Chondrocyte (in vitro differentiated cells): ENCODE measurements at regions not wholly inside any gene's neighbourhood (a gene's known extent, or its start where the extent isn't known, plus 50 kb on each side); places are given as distances from the start of the nearest gene placed in this dataset.

Experiments used
- DNase-seq: peaks from one replicate; pipeline ENCODE4 v3.0.0; 2021; ENCODE audit warnings: mixed read lengths, low spot score
- H3K27ac Mint-ChIP-seq: one replicate; pipeline ENCODE4 v1.8.0; 2021; ENCODE audit warnings: mild to moderate bottlenecking, moderate library complexity, mixed read lengths; ENCODE audit not compliant: unreplicated experiment
- H3K27me3 Mint-ChIP-seq: 2 replicates; pipeline ENCODE4 v1.8.0; 2021; ENCODE audit warnings: low read depth, mixed read lengths
- H3K36me3 Mint-ChIP-seq: 2 replicates; pipeline ENCODE4 v1.8.0; 2021; ENCODE audit warnings: low read depth, mixed read lengths
- H3K4me1 Mint-ChIP-seq: 2 replicates; pipeline ENCODE4 v1.8.0; 2021; ENCODE audit warnings: low read depth, mild to moderate bottlenecking, mixed read lengths
- H3K4me3 Mint-ChIP-seq: one replicate; pipeline ENCODE4 v1.8.0; 2021; ENCODE audit warnings: mild to moderate bottlenecking, moderate library complexity, mixed read lengths; ENCODE audit not compliant: unreplicated experiment
- H3K9me3 Mint-ChIP-seq: 2 replicates; pipeline ENCODE4 v1.8.0; 2021; ENCODE audit warnings: low read depth, mixed read lengths
- TF ChIP-seq, protein P1 (sequence below): fragments of 200-600 bp; sonication (generic); IDR thresholded peaks from 2 replicates; pipeline ENCODE4 v1.5.0; 2021; ENCODE audit warnings: antibody characterized with exemption, mild to moderate bottlenecking, moderate library complexity

DNA sequence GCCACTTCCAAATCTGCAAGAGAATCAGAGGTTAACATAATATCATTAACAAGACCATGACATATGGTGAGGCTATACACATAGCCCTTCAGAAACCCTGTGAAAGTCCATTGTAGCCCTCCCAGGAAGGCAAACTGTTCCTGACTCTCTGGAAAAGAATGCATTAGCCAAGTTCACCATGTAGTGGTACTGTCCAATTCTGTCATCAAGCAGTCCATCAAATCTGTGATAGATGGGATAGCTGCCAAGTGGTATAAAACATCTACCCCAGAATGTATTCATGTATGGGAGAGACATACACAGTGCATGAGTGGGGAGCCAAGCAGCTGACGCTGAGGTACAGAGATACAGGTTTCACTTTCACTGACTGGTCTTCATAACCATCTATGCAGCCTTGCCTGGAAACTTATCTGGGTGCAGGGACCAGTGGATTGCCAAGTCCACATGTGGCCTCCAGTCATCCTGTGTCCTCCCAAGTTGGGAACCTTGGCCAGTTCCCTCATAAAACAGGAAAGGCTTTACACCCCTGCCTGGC, 281.1 kb downstream of the MBD2 start:
- Mint-ChIP-seq H3K27me3 (no peaks in the 10 kb centered on the region), H3K4me3 (no peak overlapping the region), H3K4me1 (no peaks in the 10 kb centered on the region), H3K27ac (no peak overlapping the region), H3K36me3 (no peaks in the 10 kb centered on the region), H3K9me3 (peaks cover 4% of the 10 kb centered on the region)
- no peak for DNase-seq
- TF ChIP-seq, protein P1, sequence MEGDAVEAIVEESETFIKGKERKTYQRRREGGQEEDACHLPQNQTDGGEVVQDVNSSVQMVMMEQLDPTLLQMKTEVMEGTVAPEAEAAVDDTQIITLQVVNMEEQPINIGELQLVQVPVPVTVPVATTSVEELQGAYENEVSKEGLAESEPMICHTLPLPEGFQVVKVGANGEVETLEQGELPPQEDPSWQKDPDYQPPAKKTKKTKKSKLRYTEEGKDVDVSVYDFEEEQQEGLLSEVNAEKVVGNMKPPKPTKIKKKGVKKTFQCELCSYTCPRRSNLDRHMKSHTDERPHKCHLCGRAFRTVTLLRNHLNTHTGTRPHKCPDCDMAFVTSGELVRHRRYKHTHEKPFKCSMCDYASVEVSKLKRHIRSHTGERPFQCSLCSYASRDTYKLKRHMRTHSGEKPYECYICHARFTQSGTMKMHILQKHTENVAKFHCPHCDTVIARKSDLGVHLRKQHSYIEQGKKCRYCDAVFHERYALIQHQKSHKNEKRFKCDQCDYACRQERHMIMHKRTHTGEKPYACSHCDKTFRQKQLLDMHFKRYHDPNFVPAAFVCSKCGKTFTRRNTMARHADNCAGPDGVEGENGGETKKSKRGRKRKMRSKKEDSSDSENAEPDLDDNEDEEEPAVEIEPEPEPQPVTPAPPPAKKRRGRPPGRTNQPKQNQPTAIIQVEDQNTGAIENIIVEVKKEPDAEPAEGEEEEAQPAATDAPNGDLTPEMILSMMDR: no peak

DNA sequence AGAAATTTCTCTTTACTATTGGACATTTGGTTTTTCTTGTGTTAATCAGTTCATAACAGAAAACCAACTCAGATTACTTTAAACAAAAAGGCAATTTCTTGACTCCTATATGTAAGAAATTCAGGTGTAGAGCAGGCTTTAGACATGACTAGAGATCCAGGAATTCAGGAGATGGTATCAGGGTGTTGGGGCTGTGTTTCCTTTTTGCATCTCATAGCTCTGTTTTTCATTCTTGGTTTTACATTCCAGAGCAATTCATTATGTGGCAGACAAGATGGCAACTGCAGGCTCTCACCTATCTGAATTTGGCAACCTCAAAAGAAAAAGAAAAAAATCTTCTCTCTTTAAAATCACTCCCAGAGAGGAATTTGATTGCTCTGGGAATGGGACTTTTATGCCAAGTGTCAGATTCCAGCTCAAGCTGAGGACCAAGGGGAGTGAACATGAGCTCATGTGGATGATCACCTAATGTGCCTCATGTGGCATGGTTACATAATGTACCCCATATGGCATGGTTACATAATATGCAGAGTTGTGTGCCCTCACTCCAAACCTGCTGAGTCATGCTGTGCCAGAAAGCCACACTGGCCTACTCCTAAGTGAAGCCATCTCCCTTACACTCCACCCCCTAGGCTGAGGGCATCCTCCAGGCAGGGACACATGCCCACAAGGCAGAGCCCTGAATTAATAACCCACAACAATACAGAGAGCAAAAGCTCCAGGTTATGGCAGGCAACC, 282.7 kb downstream of the MBD2 start:
- Mint-ChIP-seq H3K36me3 (no peaks in the 10 kb centered on the region), H3K4me1 (no peaks in the 10 kb centered on the region), H3K27ac (no peak overlapping the region), H3K4me3 (no peak overlapping the region), H3K9me3 (peaks cover 4% of the 10 kb centered on the region), H3K27me3 (peaks cover 2% of the 10 kb centered on the region)
- no peak for DNase-seq
- TF ChIP-seq, protein P1: no peak

DNA sequence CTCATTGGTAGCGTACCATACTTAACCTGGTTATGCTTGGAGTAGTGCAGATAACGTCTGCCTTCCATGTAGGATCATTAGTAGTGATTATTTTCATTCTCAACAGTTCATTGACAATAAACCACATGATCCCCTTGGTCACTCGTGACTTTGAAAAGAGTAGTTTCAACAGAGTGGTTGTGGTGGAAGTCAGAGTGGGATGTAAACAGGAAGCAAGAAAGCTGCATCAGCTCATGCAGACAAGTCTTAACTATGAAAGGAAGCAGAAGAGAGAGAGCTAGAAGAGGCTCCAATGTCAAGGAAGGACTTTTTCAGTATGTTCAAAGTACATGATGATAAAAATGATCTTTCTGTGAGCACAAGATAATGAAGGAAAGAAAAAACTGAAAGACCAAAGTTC, 287.4 kb downstream of the MBD2 start:
- Mint-ChIP-seq H3K27ac (no peak overlapping the region), H3K36me3 (no peaks in the 10 kb centered on the region), H3K27me3 (peaks cover 4% of the 10 kb centered on the region), H3K9me3 (no peaks in the 10 kb centered on the region), H3K4me1 (no peaks in the 10 kb centered on the region), H3K4me3 (no peak overlapping the region)
- DNase-seq: no peak
- TF ChIP-seq, protein P1: no peak

DNA sequence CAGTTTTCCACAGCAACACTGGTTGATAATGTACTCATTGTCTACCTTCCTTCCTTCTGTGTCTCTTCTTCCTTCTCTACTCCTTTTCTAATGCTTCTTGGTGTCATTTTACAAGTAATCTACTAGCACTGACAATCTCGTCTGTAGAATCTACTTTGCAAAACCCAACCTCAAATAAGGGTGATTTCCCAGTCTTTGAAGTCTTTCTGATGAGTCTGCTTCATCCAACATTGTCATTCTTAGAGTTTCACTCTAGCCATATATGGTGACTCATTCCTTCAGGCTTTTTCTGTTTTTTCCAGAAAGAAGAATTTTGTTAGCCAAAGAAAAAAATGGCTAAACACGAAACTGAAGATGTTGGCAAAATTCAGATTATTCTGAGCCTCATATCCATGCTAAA, 288.7 kb downstream of the MBD2 start:
- Mint-ChIP-seq H3K4me1 (no peaks in the 10 kb centered on the region), H3K36me3 (no peaks in the 10 kb centered on the region), H3K27ac (no peak overlapping the region), H3K27me3 (peaks cover 4% of the 10 kb centered on the region), H3K4me3 (no peak overlapping the region), H3K9me3 (no peaks in the 10 kb centered on the region)
- no peak for DNase-seq
- TF ChIP-seq, protein P1: no peak

DNA sequence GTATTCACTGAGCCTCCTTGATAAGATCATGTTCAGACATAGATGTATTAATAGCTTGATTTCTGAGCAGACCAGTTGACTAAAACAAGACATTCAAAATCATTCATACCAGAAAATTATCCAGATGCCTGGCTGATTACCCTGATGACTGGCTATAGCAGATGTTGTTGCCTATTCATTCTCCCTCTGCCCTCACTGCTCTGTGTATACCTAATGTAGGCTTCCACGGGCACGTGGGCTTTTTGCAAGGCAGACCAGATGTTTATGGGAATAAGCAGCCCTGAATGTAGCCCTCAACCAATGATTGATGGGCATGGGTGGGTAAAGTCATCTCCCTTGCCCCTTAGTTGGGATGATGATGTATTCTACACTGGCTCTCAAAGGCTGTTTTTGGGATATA, 289.1 kb downstream of the MBD2 start:
- DNase-seq: no peak
- H3K4me3 Mint-ChIP-seq: no peak overlapping the region
- H3K4me1 Mint-ChIP-seq: no peaks in the 10 kb centered on the region
- H3K27me3 Mint-ChIP-seq: peaks cover 4% of the 10 kb centered on the region
- no peak overlapping the region for H3K27ac Mint-ChIP-seq
- no peaks in the 10 kb centered on the region for H3K9me3 Mint-ChIP-seq
- TF ChIP-seq, protein P1: no peak
- no peaks in the 10 kb centered on the region for H3K36me3 Mint-ChIP-seq
